BLaER1 treated with 17β-estradiol and CSF1 and Interleukin-3, amounts not matched to agents 10 nM and 100 nM (cell line): ENCODE measurements at regions not wholly inside any gene's neighbourhood (a gene's known extent, or its start where the extent isn't known, plus 50 kb on each side); places are given as distances from the start of the nearest gene placed in this dataset.
"Not testable (repeated sequence)": the region's sequence is repeated elsewhere in the genome, so short reads cannot be mapped to it uniquely, and the experiment has no call there.

Experiments used
- H3K27ac ChIP-seq, 11 experiments: shearing (Covaris generic); formaldehyde crosslinking; 2 replicates each; pipeline ENCODE4 v1.8.1; 2022
- H3K27me3 ChIP-seq, 11 experiments: shearing (Covaris generic); formaldehyde crosslinking; 2 replicates each; pipeline ENCODE4 v1.8.1; 2022
- H3K36me3 ChIP-seq, 11 experiments: shearing (Covaris generic); formaldehyde crosslinking; 2 replicates each; pipeline ENCODE4 v1.8.1; 2022
- H3K4me1 ChIP-seq, 10 experiments: shearing (Covaris generic); formaldehyde crosslinking; 2 replicates each; pipeline ENCODE4 v1.8.1; 2022
- H3K4me2 ChIP-seq, 11 experiments: shearing (Covaris generic); formaldehyde crosslinking; 2 replicates each; pipeline ENCODE4 v1.8.1; 2022
- H3K4me3 ChIP-seq, 10 experiments: shearing (Covaris generic); formaldehyde crosslinking; 2 replicates each; pipeline ENCODE4 v1.8.1; 2022
- H3K9ac ChIP-seq, 11 experiments: shearing (Covaris generic); formaldehyde crosslinking; 2 replicates each; pipeline ENCODE4 v1.8.1; 2022
- H3K9me3 ChIP-seq, 11 experiments: shearing (Covaris generic); formaldehyde crosslinking; replicated peaks in 1 of 11; 2 replicates each; pipeline ENCODE4 v1.8.1; 2022
- H4K20me1 ChIP-seq, 11 experiments: shearing (Covaris generic); formaldehyde crosslinking; 2 replicates each; pipeline ENCODE4 v1.8.1; 2022
- Cebpa-rat ChIP-seq, 11 experiments: shearing (Covaris generic); IDR thresholded peaks; 2 replicates each; pipeline ENCODE4 v1.8.1; 2022

- not testable (repeated sequence) for H4K20me1 ChIP-seq, H3K4me2 ChIP-seq, H3K27me3 ChIP-seq, H3K9ac ChIP-seq, H3K4me1 ChIP-seq, H3K4me3 ChIP-seq, H3K36me3 ChIP-seq, H3K27ac ChIP-seq, H3K9me3 ChIP-seq
Observed at GRCh38 chr7:149930374-149931068, 56.8 kb downstream of the ATP6V0E2 start.

- H3K9me3 ChIP-seq, H4K20me1 ChIP-seq, H3K4me3 ChIP-seq, H3K36me3 ChIP-seq, H3K27ac ChIP-seq, H3K27me3 ChIP-seq, H3K4me2 ChIP-seq, H3K4me1 ChIP-seq, H3K9ac ChIP-seq: not testable (repeated sequence)
Observed at GRCh38 chr7:149933776-149934175, 60.0 kb downstream of the ATP6V0E2 start.

- not testable (repeated sequence) for H3K4me3 ChIP-seq, H3K36me3 ChIP-seq, H3K9me3 ChIP-seq, H4K20me1 ChIP-seq, H3K9ac ChIP-seq, H3K27me3 ChIP-seq
- Histone ChIP-seq H3K4me1 (peaks cover 0 to 38% (median 32%) of the 10 kb centered on the region in 10 experiments; a peak in 13 of 20 replicates), H3K27ac (peak overlapping the region in 3 of 11 experiments; percentile 38 to 94 (median 86); a peak in 3 of 22 replicates), H3K4me2 (peak overlapping the region in 6 of 11 experiments; percentile 36 to 71 (median 61); a peak in 7 of 22 replicates)
Observed at GRCh38 chr7:149947346-149947745, 73.6 kb downstream of the ATP6V0E2 start.

GRCh38 chr7:149948444-149948843 is 74.7 kb downstream of the ATP6V0E2 start:
- H3K27me3 ChIP-seq, H3K36me3 ChIP-seq, H3K9me3 ChIP-seq, H3K4me3 ChIP-seq, H4K20me1 ChIP-seq: not testable (repeated sequence)
- Histone ChIP-seq H3K4me2 (peak overlapping the region in 6 of 11 experiments; percentile 42 to 71 (median 64); a peak in 10 of 22 replicates), H3K27ac (peak overlapping the region in 5 of 11 experiments; percentile 77 to 94 (median 86); a peak in 8 of 22 replicates), H3K4me1 (peaks cover 0 to 38% (median 32%) of the 10 kb centered on the region in 10 experiments; a peak in 13 of 20 replicates), H3K9ac (peak overlapping the region in 2 of 11 experiments; percentile 76 to 82; a peak in 4 of 22 replicates)

- H3K27me3 ChIP-seq, H3K36me3 ChIP-seq, H3K4me3 ChIP-seq, H4K20me1 ChIP-seq, H3K9me3 ChIP-seq: not testable (repeated sequence)
- Histone ChIP-seq H3K4me1 (peaks cover 0 to 38% (median 30%) of the 10 kb centered on the region in 10 experiments; a peak in 13 of 20 replicates), H3K4me2 (peak overlapping the region in 9 of 11 experiments; percentile 43 to 71 (median 64); a peak in 15 of 22 replicates), H3K27ac (peak overlapping the region in 6 of 11 experiments; percentile 67 to 94 (median 85); a peak in 12 of 22 replicates), H3K9ac (peak overlapping the region in 5 of 11 experiments; percentile 47 to 82 (median 76); a peak in 9 of 22 replicates)
- TF ChIP-seq Cebpa-rat (IDR thresholded peaks at IDR 0.05): peak in 3 of 11 experiments; percentile 17 to 56 (median 45); a peak in 3 of 22 replicates
Observed at GRCh38 chr7:149949863-149950577, 76.3 kb downstream of the ATP6V0E2 start.

GRCh38 chr7:149950578-149950924 is 76.8 kb downstream of the ATP6V0E2 start:
- H3K9ac ChIP-seq, H4K20me1 ChIP-seq, H3K36me3 ChIP-seq, H3K27me3 ChIP-seq, H3K9me3 ChIP-seq, H3K4me3 ChIP-seq: not testable (repeated sequence)
- peak overlapping the region in 3 of 11 experiments; percentile 84 to 94 (median 86); a peak in 3 of 22 replicates for H3K27ac ChIP-seq
- H3K4me2 ChIP-seq: peak overlapping the region in 8 of 11 experiments; percentile 40 to 64 (median 56); a peak in 8 of 22 replicates
- peaks cover 0 to 39% (median 30%) of the 10 kb centered on the region in 10 experiments; a peak in 13 of 20 replicates for H3K4me1 ChIP-seq

- H4K20me1 ChIP-seq: not testable (repeated sequence)
Observed at GRCh38 chr7:149951579-149951978, 77.8 kb downstream of the ATP6V0E2 start.

GRCh38 chr7:149958880-149959279 is 85.1 kb downstream of the ATP6V0E2 start:
- not testable (repeated sequence) for H3K36me3 ChIP-seq, H3K9ac ChIP-seq, H3K4me3 ChIP-seq, H3K27me3 ChIP-seq, H4K20me1 ChIP-seq
- Histone ChIP-seq H3K9me3 (peaks cover 14 to 30% (median 25%) of the 10 kb centered on the region in 11 experiments; a peak in 21 of 22 replicates), H3K27ac (peak overlapping the region in 1 of 11 experiments; percentile 44; a peak in 1 of 22 replicates), H3K4me2 (peak overlapping the region in 2 of 11 experiments; percentile 5 to 14; a peak in 3 of 22 replicates), H3K4me1 (peaks cover 12 to 42% (median 21%) of the 10 kb centered on the region in 10 experiments; a peak in 19 of 20 replicates)

More at GRCh38 chr7:149951579-149951978, 77.8 kb downstream of the ATP6V0E2 start:
- H3K36me3 ChIP-seq, H3K27me3 ChIP-seq, H3K9me3 ChIP-seq, H3K4me3 ChIP-seq: not testable (repeated sequence)
- Histone ChIP-seq H3K27ac (peak overlapping the region in 6 of 11 experiments; percentile 32 to 87 (median 75); a peak in 11 of 22 replicates), H3K9ac (peak overlapping the region in 3 of 11 experiments; percentile 20 to 69 (median 50); a peak in 6 of 22 replicates), H3K4me2 (peak overlapping the region in 8 of 11 experiments; percentile 15 to 69 (median 58); a peak in 13 of 22 replicates), H3K4me1 (peaks cover 0 to 49% (median 31%) of the 10 kb centered on the region in 10 experiments; a peak in 13 of 20 replicates)

GRCh38 chr7:149960863-149961262 is 87.1 kb downstream of the ATP6V0E2 start:
- H3K4me1 ChIP-seq: peaks cover 10 to 29% (median 14%) of the 10 kb centered on the region in 10 experiments; a peak in 19 of 20 replicates
- H4K20me1 ChIP-seq, H3K9ac ChIP-seq, H3K4me3 ChIP-seq, H3K27me3 ChIP-seq, H3K4me2 ChIP-seq, H3K36me3 ChIP-seq: not testable (repeated sequence)
- peaks cover 14 to 30% (median 25%) of the 10 kb centered on the region in 11 experiments; a peak in 21 of 22 replicates for H3K9me3 ChIP-seq
- peak overlapping the region in 6 of 11 experiments; percentile 22 to 72 (median 68); a peak in 10 of 22 replicates for H3K27ac ChIP-seq

GRCh38 chr7:149961878-149962277 is 88.1 kb downstream of the ATP6V0E2 start:
- H4K20me1 ChIP-seq, H3K36me3 ChIP-seq, H3K27me3 ChIP-seq, H3K4me2 ChIP-seq: not testable (repeated sequence)
- Histone ChIP-seq H3K27ac (peak overlapping the region in 7 of 11 experiments; percentile 26 to 72 (median 64); a peak in 12 of 22 replicates), H3K9ac (peak overlapping the region in 1 of 11 experiments; percentile 17; a peak in 1 of 22 replicates), H3K4me1 (peaks cover 10 to 24% (median 17%) of the 10 kb centered on the region in 10 experiments; a peak in 19 of 20 replicates), H3K4me3 (peak overlapping the region in 1 of 10 experiments; percentile 22; a peak in 2 of 20 replicates), H3K9me3 (peaks cover 14 to 30% (median 25%) of the 10 kb centered on the region in 11 experiments; a peak in 21 of 22 replicates)

GRCh38 chr7:149962685-149963319 is 89.0 kb downstream of the ATP6V0E2 start:
- H3K9ac ChIP-seq, H4K20me1 ChIP-seq, H3K36me3 ChIP-seq, H3K27me3 ChIP-seq: not testable (repeated sequence)
- Histone ChIP-seq H3K4me1 (peaks cover 10 to 30% (median 18%) of the 10 kb centered on the region in 10 experiments; a peak in 19 of 20 replicates), H3K4me2 (peak overlapping the region; percentile 37 to 70 (median 62); a peak in 20 of 22 replicates), H3K4me3 (peak overlapping the region in 1 of 10 experiments; percentile 22; a peak in 1 of 20 replicates), H3K27ac (peak overlapping the region in 4 of 11 experiments; percentile 50 to 72 (median 72); a peak in 7 of 22 replicates), H3K9me3 (peaks cover 14 to 30% (median 25%) of the 10 kb centered on the region in 11 experiments; a peak in 21 of 22 replicates)

GRCh38 chr7:149963985-149964384 is 90.2 kb downstream of the ATP6V0E2 start:
- H3K36me3 ChIP-seq, H3K4me3 ChIP-seq, H3K4me2 ChIP-seq, H3K27ac ChIP-seq, H4K20me1 ChIP-seq, H3K9ac ChIP-seq, H3K27me3 ChIP-seq: not testable (repeated sequence)
- H3K4me1 ChIP-seq: peaks cover 10 to 30% (median 16%) of the 10 kb centered on the region in 10 experiments; a peak in 19 of 20 replicates
- H3K9me3 ChIP-seq: peaks cover 14 to 30% (median 25%) of the 10 kb centered on the region in 11 experiments; a peak in 21 of 22 replicates
